HK-2 (cell line): ENCODE measurements at regions not wholly inside any gene's neighbourhood (a gene's known extent, or its start where the extent isn't known, plus 50 kb on each side); places are given as distances from the start of the nearest gene placed in this dataset.

Experiments
- DNase-seq: peaks from one replicate; pipeline ENCODE4 v3.0.0-alpha.2; 2018; ENCODE audit not compliant: unreplicated experiment

DNA sequence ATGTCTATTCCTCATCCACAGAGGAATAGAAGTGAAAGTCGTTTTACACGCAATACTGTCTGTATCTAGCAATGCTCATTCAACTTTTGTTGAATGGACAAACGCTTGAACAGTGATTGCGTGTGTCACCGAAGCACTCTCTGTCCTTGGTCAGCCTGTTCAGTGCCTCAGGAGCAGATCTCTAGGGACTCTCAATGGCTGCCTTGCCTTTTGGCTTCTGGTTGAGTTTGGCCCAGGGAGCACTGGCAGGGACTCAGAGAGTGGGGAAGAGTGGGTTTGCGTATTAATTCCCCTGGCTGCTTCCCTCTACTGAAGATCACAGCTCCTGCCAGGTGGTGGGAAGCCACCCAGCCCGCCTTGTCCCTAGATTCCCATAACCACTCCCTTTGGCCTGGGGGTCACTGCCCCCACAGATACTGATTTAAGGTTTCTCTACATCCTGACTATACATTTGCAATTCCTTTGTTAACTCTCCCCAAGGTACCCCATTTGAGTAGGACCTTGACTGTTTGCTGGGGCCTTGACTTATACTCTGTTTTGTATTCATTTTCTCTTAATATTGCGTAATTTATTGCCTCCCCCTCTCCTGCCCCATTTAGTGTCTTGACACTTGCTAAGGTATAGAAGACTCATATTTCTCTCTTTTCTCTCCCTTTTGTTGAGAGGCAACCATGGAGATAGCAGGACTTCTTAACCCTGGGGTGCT lies 61.7 kb upstream of the USP24 start:
- no peak for DNase-seq

DNA sequence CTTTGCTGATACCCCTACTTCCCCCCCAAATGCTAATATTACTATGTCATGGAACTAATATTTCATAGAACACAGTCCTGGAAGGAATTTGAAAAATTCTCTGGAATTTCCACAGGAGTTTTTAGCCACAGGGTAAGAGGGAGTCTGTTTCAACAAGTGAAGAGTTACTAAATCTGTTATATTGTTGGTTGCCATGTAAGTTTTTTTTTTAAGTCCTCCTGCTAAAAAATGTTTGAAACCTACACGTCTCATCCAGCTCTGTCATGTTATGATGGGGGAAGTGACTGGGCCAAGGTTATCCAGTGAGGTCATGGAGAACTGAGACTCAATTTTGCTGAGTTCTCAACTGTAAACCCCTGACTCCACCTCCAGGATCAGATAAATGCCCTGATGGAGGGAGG lies 60.8 kb upstream of the USP24 start:
- no peak for DNase-seq

DNA sequence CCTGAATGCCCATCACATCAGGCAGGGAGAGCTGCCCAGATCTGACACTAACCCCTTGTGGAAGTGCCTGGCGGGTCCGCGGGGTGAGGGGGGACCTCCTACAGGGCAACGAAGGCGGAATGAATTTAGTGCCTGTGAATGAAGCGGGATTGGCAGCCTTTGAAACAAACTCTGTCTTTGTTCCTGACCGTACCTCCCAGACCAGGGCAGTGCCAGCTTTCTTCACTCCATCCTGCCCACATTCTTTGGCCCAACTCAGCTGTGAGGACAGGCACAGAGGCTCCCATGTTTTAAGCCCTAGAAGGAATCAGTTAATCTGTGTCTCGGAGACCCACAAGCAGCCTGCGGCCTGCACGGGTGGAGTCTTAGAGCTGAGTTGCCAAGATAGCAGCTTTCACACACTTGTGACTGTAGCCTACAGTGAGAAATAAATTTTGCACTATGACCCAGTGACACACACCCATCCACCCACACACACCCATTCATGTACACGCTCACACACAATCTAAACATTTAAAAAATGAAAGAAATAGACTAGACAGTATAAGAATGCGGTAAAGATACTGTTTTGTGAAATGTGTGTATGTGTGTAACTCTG lies 60.1 kb upstream of the USP24 start:
- DNase-seq, result no peak

DNA sequence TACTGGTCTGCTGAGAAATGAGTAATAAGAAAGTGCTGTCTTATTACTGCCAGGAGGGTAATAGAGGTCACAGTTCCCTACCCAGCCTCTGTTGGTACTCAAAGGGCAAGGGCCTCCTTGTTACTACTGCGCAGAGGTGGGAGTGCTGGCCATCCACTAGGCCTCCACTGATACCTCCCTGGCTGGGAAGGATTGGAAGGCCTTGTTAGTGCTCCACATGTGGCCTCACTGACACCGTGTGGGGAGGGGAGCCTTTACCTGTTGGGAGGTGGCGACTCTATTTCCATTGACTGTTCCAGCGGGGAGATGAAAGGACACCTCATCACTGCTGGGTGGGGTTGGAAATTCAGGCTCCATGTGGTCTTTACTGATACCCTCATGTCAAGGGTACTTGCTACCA lies 57.8 kb upstream of the USP24 start:
- no peak for DNase-seq
